NCI-H1105 treated with DMSO at 0.1 percent for 48 hours (cell line): ENCODE measurements at regions not wholly inside any gene's neighbourhood (a gene's known extent, or its start where the extent isn't known, plus 50 kb on each side); places are given as distances from the start of the nearest gene placed in this dataset.
"Not testable (repeated sequence)": the region's sequence is repeated elsewhere in the genome, so short reads cannot be mapped to it uniquely, and the experiment has no call there.

Experiments
- DNase-seq: peaks from one replicate; lab custom pipeline; 2025; lab: John Stamatoyannopoulos, UW

DNA sequence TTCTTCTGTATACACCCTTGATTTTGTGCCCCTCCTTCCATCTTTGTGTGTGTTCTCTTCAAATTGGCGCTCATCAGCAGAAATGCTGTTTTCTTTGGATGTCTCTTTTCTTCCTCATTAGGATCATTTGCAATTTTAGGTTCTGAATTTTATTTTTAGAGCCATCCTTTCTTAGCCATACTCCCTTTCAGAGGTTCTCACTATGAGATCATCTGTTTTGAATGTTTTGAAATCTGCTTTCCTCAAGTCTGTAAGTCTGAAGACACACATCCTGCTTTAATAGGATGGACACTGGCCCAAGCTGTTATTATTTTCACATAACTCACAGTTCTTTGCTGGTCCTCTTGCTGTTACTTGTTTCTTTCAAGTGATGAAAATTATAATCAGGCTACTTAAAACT lies 124.8 kb downstream of the BDH1 start:
- DNase-seq, result no peak

DNA sequence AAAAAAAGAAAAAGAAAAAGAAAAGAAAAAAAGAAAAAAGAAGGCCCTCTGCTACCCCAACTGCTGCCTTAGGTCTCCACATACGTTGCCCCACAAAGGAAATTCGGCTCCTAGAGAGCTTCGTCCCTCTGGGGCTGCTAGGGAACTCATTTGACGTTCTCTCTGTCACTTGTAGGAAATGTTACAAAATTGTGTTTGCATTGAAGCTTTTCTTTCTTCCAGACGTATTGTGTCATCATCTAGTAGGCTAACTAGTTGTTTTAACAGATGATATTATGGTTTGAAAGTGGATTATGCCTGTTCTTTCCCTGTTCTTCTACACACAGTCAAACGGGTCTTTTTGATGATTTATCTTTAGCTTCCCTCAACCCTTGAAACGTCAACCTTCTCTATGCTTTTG lies 125.3 kb downstream of the BDH1 start:
- DNase-seq, result no peak

DNA sequence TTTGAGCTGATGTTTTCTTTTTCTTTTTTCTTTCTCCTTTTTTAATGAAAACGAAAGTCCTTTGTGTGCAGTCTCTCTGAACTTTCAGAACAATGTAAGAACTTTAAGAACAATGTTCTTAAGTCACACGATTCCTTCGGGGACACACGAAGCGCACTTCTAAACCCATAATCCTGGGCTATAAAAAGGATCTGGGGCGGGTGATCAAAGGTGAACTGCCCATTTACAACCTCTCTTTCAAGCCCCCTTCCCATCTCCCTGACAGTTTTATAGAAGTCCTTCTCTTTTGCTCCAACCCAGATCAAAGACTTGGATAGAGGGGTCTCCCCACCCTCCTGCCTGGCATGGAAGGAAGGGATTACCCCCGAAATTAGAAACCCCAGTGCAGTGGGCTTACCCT lies 126.8 kb downstream of the BDH1 start:
- DNase-seq, result no peak

GRCh38 chr3:197428117-197428801 lies 127.5 kb downstream of the BDH1 start:
- no peak for DNase-seq

- DNase-seq, result no peak
Observed at GRCh38 chr3:197427021-197427420, 128.6 kb upstream of the DLG1 start.

- no peak for DNase-seq
Observed at GRCh38 chr3:197426121-197426566, 127.7 kb upstream of the DLG1 start.

- DNase-seq, result no peak
Observed at GRCh38 chr3:197425485-197426120, 127.2 kb upstream of the DLG1 start.

GRCh38 chr3:197424674-197425484 lies 126.5 kb upstream of the DLG1 start:
- no peak for DNase-seq

GRCh38 chr3:197424266-197424665 lies 125.9 kb upstream of the DLG1 start:
- DNase-seq, result no peak

DNA sequence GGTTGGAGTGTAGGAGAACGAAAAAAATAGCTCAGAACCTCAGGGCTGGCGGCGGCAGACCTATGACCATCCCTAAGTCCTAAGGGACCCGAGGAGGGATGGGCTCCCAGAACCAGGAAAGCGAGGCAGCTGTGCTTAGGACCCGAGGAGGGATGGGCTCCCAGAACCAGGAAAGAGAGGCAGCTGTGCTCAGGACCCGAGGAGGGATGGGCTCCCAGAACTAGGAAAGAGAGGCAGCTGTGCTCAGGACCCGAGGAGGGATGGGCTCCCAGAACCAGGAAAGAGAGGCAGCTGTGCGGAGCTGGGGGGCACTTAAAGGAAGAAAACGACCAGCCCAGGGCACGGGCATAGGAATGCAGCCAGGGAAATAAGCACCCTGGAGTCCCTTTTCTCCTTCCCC lies 125.0 kb upstream of the DLG1 start:
- no peak for DNase-seq

DNA sequence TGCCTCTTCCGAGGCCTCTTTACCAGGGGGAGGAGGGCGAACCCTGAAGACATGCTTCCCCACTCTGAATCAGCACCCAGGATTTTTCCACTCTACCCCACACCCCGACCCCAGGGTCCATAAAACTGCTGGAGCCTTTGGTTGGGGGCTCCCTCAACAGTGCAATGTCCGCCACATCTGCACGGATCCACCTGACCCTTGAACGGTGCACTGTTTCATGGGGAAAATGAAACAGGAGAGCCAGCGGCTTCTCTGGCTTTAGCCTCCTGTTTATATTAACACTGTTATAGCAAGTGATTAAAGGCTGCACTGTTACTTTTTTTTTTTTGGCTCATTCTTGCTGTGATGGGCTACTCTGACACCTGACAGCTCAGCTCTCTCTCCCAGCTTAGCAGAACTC lies 124.1 kb upstream of the DLG1 start:
- DNase-seq, result no peak

DNA sequence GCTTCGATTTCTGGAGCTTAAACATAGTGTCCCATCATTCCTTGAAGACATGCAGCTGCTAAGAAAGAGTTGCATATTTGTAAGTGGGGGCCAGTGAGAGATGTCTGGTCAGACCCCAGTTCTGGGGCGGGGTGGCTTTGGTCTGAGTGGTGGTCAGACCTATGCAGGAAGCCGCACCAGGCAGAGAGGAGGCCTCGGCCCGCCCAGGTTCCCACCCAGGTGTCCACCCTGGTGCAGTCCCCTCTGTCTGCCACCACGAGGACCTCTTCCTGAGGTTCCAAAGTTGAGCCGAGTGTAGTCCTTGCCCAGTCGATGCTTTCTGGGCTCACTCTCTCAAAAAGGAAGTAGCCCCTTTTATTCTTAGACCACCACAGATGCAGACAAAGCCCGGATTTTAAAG lies 122.6 kb upstream of the DLG1 start:
- DNase-seq, result no peak

DNA sequence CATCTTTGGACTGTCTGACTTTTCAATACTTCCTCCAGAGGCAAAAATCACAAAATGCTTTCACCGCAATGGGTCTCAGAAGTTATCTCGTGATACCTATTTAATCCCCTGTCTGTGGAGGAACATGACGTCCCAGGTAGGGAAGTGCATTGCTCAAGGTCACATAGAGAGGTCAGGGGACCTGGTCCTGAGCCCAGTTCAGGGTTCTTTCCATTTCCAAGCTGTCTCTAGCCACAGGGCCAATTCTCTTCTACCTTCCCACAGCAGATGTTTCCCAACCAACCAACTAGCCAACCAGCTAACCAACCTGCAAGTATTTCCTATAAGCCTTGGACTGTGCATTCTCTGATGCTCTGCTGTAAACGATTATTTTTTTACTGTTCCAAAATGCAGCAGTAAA lies 122.2 kb upstream of the DLG1 start:
- no peak for DNase-seq

- no peak for DNase-seq
Observed at GRCh38 chr3:197420115-197420514, 121.7 kb upstream of the DLG1 start.

DNA sequence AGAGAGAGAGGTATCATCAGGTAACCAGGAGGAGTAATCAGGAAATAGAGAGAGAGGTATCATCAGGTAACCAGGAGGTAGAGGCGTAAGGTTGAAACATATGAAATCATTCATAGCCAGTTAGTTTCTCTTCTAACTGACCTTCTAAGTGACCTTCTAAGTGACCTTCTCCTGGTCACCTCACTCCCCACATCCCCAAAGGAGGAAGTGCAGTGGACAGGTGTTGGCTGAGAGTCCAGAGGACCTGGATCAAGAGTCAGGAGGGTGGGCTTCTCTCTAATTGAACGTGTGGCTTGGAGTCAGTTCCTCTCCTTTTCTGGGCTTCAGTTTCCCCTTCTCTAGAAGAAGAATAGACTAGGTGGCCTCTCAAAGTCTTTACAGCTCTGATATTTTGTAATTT lies 121.3 kb upstream of the DLG1 start:
- DNase-seq, result no peak

DNA sequence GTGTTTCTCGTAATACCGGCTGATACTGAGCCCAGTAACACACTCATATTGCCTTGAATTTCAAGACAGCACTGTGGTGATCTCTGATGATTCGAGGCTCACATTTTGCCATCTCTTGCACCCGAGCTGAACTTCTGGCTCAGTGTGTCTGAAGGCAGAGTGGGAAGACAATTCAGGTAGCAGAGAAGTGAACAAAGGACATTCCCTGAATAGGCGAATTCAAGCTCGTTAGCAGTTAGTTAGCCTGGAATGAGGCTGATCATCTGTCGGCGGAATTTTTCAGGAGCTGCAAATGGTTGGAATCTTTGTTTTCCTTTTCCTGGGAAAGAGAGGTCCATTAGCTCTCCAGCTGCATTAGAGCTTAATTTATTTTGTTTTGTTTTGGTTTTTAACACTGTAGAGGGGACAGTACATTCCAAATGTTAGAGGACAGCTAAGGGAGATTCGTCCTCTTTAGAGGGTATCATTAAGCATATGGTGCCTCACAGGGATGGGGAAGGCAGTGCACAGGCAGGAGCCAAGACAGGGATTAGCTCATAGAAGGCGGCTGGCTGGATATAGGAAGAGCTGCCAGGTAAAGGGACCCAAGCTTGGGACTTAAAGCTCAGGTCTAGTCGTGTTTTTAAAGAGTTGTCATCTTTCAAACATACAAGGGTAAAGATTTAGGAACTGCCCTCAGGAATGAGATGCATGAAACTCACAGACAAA lies 119.7 kb upstream of the DLG1 start:
- no peak for DNase-seq

GRCh38 chr3:197417441-197417840 lies 119.0 kb upstream of the DLG1 start:
- DNase-seq, result no peak

GRCh38 chr3:197411899-197412298 lies 113.5 kb upstream of the DLG1 start:
- DNase-seq, result not testable (repeated sequence)

GRCh38 chr3:197410170-197410569 lies 111.8 kb upstream of the DLG1 start:
- not testable (repeated sequence) for DNase-seq

- no peak for DNase-seq
Observed at GRCh38 chr3:197408177-197408957, 110.0 kb upstream of the DLG1 start.

DNA sequence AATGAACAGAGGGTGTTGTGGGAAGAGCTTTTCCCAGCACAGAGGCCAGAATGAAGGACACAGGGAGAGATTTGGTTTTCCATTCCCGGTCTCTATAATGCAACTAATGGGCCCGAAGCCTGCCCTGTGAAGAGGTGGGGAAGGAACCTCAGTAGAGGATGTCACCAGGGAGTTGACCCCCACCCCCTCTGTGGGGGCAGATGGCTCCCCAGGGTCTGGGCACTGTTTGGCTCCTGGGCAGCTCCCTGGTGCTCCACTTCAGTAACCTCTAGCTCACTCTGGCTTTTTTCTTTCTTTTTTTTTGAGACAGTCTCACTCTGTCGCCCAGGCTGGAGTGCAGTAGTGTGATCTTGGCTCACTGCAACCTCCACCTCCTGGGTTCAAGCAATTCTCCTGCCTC lies 109.1 kb upstream of the DLG1 start:
- no peak for DNase-seq

- DNase-seq, result no peak
Observed at GRCh38 chr3:197407053-197407452, 108.6 kb upstream of the DLG1 start.
